Motor neuron (in vitro differentiated cells): ENCODE measurements at regions not wholly inside any gene's neighbourhood (a gene's known extent, or its start where the extent isn't known, plus 50 kb on each side); places are given as distances from the start of the nearest gene placed in this dataset.

ENCODE experiments used
- ATAC-seq, 8 experiments: fragments of 200-7000 bp; cut with Tn5 transposase; replicated peaks in 6 of 8; 2 replicates each; pipeline ENCODE4 v1.8.0; 2021; ENCODE audit warnings: mild to moderate bottlenecking in 8 of 8, moderate library complexity in 8 of 8
- H3K27ac ChIP-seq, 2 donors: fragments of 250-450 bp; sonication (Bioruptor Pico); 2 replicates each; pipeline ENCODE4 v1.9.0; 2021; ENCODE audit warnings: antibody characterized with exemption in 2 of 2, mild to moderate bottlenecking in 2 of 2, moderate library complexity in 1 of 2
- H3K4me1 ChIP-seq, 2 donors: fragments of 250-450 bp; sonication (Bioruptor Pico); replicated peaks in 1 of 2; 2 replicates each; pipeline ENCODE4 v1.6.1; 2021; ENCODE audit warnings: antibody characterized with exemption in 2 of 2, mild to moderate bottlenecking in 2 of 2, moderate library complexity in 1 of 2
- H3K4me3 ChIP-seq, 5 donors: fragments of 250-450 bp; sonication (Bioruptor Pico); 2 replicates each; pipeline ENCODE4 v1.9.0; 2021; ENCODE audit warnings: antibody characterized with exemption in 5 of 5, mild to moderate bottlenecking in 5 of 5, moderate library complexity in 4 of 5
- WGBS, 10 experiments: fragments of 450-650 bp; shearing (Covaris generic); methylation state at CpG; one replicate each; pipeline ENCODE4 v1.0.0; 2022; 5-methylcytosine and 5-hydroxymethylcytosine counted together
- in situ Hi-C, 9 experiments: fragments of 400-800 bp; cut with MboI; loops; one replicate each; pipeline ENCODE4 v1.15.0; 2021; ENCODE audit warnings: low sequenced_read_pairs in 9 of 9, low pct_unique_long_range_greater_than_20kb in 2 of 9; ENCODE audit not compliant: unreplicated experiment in 9 of 9

DNA sequence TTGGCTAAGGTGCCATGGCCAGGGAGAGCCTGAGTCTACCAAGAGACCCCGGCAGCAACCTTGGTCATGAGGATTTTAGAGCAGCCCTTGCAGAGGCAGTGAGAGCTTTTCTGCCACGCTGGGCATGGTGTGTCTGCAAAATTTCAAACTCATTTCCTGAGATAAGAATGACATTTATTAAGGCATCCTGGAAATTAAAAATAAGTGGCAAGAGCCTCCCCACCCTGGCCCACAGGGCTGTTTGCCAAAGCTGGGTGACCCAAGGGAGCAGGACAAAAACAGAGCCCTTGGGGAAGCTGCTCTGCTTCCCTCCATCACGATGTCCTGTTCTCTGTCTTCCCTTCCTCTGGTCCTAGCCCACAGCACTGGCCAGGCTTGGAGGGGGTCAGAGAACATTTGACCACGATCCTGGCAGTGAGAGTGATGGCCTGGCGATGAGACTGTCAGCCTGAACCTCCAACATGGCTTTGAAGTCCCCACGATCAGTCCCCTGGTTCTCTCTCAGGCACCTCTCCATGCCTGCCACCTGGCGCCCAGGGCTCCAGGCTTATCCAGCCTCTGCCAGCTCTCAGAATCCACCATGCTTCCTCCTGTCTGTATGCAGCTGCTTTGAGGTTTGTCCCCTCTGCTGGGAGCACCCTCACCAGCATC, 68.9 kb upstream of the RMDN2 start:
- H3K27ac ChIP-seq, result no peak overlapping the region
- WGBS, 10 experiments, result 83 to 100% (median 90%) methylated on average over 1 to 5 of the region's 7 CpGs; no CpG with 5 or more reads in 3 of the 10 experiments
- H3K4me1 ChIP-seq, result no peaks in the 10 kb centered on the region
- H3K4me3 ChIP-seq, result no peak overlapping the region
- in situ Hi-C loops, result loop anchor here in 2 of 9 experiments (25.0 kb wide), 2 partner anchors 444 to 469 kb away; no protein-coding TSS in a partner anchor
- ATAC-seq, result no peak

DNA sequence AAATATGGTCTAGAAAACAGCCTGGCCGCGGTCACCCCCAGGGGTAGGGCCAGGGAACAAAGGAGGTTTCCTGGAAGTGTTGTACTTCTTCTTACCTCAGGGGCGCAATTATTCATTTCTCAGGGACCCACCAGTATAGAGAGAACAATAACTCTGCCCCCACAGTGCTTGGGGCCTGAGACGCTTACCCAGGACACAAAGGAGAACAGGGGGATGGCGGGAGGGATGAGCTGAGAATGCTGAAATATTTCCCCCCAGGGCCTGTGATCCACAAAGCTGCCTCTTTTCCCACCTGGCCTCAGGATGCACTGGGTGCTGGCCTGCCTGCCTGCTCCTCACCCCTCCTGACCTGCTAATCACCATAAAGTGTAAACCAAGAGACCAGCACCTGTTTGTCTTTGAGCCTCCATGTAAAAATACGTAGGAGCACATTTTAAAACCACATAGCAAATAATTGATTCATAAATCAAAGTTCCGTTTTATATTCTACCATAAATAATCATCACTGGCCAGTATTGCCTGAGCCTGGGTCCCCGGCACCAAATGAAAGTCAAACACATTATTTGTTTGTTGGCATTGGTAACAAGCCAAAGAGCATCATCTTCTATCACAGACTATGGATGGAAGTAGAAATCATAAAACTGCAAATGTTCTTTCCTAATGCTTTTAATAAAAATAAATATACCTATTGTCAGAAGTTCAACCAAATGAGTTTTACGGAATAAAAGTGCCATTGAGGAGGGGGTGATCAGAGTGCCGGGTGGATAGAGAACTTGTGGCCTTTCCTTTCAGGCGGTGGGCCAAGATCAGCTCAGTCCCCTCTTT, 67.3 kb upstream of the RMDN2 start:
- H3K27ac ChIP-seq, result no peak overlapping the region
- H3K4me1 ChIP-seq, result no peaks in the 10 kb centered on the region
- WGBS, 10 experiments, result 77 to 100% (median 86%) methylated on average over 1 to 7 of the region's 11 CpGs
- in situ Hi-C loops, result loop anchor here in 2 of 9 experiments (25.0 kb wide), 2 partner anchors 445 to 470 kb away; no protein-coding TSS in a partner anchor
- H3K4me3 ChIP-seq, result no peak overlapping the region
- peak in 1 of 8 experiments; percentile 32 for ATAC-seq

DNA sequence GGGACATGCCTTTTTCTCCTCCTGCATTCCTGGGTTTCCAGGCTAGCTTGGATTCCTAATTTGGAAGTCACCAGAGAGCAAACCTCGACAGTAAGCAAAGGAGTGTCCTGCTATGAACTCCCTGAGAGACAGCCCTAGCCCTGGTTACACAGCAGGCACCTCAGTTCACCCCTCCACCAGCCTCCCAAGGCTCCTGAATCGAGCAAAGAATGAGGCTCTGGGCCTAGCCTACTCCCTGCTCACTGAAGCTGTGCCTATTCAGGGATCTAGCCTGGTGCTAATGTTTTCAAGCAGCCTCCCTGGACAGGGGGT, 66.7 kb upstream of the RMDN2 start:
- 0 to 60% (median 0%) methylated on average over 1 to 2 of the region's 2 CpGs; no CpG with 5 or more reads in 3 of the 10 experiments for WGBS, 10 experiments
- ATAC-seq, result peak in 4 of 8 experiments; percentile 33 to 77 (median 42)
- no peaks in the 10 kb centered on the region for H3K4me1 ChIP-seq
- in situ Hi-C loops, result loop anchor here in 2 of 9 experiments (25.0 kb wide), 2 partner anchors 446 to 471 kb away; no protein-coding TSS in a partner anchor
- H3K27ac ChIP-seq, result no peak overlapping the region
- H3K4me3 ChIP-seq, result no peak overlapping the region

DNA sequence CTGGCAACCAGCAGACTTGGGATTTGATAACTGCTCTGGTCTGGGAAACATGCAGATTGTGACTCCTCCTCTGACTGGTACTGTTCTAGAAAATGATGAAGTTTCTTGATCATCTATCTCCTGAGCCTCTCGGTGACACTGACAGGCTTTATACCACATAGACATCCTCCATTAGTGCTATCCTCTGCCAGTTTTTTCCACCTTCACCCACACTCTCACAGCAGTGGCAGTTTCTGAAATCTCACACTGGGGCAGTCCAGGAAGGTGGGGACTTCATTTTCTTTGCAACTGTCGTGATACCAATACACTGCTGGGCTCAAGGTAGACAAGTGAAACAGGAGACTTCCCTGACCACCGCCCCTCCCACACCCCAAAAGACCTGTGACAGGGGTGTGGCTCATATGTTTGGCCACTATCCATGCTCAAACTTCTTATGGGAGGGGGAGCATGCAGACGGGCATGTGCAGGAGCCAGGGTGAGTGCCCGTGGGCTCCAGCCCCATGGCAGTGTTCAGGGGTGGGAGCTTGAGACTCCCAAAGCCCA, 66.3 kb upstream of the RMDN2 start:
- in situ Hi-C loops, result loop anchor here in 2 of 9 experiments (25.0 kb wide), 2 partner anchors 446 to 471 kb away; no protein-coding TSS in a partner anchor
- peak in 2 of 8 experiments; percentile 21 to 29 for ATAC-seq
- Histone ChIP-seq H3K4me1 (no peaks in the 10 kb centered on the region), H3K27ac (no peak overlapping the region), H3K4me3 (no peak overlapping the region)
- 42 to 82% (median 71%) methylated on average over 2 to 3 of the region's 5 CpGs; no CpG with 5 or more reads in 6 of the 10 experiments for WGBS, 10 experiments

DNA sequence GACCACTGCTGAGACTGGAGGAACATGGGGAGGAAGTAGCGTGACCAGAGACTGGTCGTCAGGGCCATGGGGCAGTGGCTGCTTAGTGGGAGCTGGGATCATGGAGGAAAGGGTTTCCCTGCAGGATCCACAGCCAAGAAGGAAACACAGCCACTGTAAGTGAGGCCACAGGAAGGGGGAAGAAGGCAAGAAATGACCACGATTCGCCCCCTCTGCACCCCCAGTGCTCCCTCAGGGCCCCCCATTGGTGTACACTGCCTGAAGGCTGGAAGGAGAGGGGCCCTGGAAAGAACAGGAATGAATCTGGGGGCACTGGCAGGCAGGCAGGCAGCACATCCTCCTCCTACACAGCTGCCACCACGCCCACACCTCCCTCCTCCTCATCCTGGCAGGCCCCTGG, 62.5 kb upstream of the RMDN2 start:
- Histone ChIP-seq H3K4me3 (no peak overlapping the region), H3K27ac (no peak overlapping the region), H3K4me1 (no peaks in the 10 kb centered on the region)
- ATAC-seq, result no peak
- 40 to 93% (median 71%) methylated on average over 1 to 4 of the region's 5 CpGs; no CpG with 5 or more reads in 4 of the 10 experiments for WGBS, 10 experiments
- in situ Hi-C loops, result loop anchor here in 2 of 9 experiments (25.0 kb wide), 2 partner anchors 450 to 475 kb away; no protein-coding TSS in a partner anchor

DNA sequence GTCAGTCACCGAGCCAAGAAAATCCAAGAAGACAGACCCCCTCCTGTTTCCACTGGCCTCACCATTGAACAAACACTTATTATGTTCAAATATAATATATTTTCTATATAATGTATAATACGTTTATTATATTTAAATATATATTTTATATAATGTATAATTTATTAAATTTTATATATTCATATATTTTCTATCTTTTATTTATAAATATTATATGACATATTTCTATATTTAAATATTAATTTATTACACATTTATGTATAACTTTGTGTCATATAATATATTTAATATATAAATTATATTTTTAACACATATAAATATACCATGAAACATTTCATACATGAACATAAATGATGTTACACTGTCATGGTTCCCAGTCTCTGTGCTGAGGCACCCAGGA, 60.9 kb upstream of the RMDN2 start:
- H3K4me3 ChIP-seq, result no peak overlapping the region
- no peak for ATAC-seq
- no peaks in the 10 kb centered on the region for H3K4me1 ChIP-seq
- 51 to 100% (median 88%) methylated on average over 1 to 2 of the region's 2 CpGs; no CpG with 5 or more reads in 1 of the 10 experiments for WGBS, 10 experiments
- H3K27ac ChIP-seq, result no peak overlapping the region
- in situ Hi-C loops, result loop anchor here in 2 of 9 experiments (25.0 kb wide), 2 partner anchors 452 to 477 kb away; no protein-coding TSS in a partner anchor

DNA sequence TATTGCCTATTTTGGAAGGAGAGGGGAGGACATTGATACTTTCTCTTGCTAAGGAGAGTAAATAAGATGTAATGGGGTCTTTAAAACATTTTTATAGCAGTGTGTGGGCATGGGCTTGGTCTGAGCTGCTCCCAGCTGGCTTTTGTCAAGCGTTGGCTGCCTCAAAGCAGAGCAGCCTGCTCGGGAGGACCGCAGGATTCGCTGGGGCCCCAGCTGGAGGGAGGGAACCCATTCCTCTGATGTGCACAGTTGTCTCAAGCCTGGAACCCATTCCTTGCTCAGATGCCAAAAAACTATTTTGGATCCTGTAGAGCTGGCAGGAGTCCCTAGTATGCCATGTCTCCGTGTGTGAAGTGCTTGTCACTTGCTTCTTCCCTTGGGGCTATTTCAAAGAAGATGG, 59.4 kb upstream of the RMDN2 start:
- H3K4me1 ChIP-seq, result no peaks in the 10 kb centered on the region
- H3K4me3 ChIP-seq, result no peak overlapping the region
- WGBS, 10 experiments, result 9 to 100% (median 88%) methylated on average over 1 to 5 of the region's 5 CpGs
- in situ Hi-C loops, result loop anchor here in 2 of 9 experiments (25.0 kb wide), 2 partner anchors 453 to 478 kb away; no protein-coding TSS in a partner anchor
- ATAC-seq, result peak in 3 of 8 experiments; percentile 52 to 71 (median 61)
- H3K27ac ChIP-seq, result no peak overlapping the region

DNA sequence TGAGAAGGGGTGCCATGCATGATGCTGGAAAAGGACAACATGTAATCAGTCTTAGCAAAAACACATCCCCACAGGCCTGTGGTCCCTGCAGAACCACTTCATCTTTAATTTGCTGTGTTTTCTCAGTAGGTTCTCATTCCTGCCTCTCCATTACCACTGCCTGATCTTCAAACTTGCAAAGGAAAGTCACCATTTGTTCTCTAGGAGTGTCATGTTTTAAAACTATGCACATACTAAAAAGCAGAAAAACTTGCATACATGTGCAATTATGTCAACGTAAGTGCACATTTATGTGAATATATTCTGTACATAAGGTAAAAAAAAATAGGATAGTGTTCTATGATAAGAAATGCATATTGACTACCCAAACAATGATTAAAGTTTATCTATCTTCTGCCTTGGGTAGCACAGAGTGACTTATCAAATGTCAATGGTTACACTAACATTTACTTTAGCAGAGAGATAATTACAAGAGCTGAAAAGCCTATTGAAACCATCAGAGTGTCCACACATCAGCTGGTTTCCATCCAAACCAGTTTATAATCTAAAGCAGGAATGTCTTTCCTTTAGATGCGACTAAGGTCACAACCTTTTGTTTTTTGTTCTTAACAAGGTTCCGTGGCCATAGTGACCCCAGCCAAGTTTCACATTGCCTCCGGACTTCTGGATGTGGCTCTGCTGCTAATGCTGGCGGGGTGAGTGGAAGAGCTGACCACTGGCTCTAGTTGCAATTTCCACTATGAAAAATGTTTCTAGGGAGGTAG, 58.7 kb upstream of the RMDN2 start:
- in situ Hi-C loops, result loop anchor here in 2 of 9 experiments (25.0 kb wide), 2 partner anchors 454 to 479 kb away; no protein-coding TSS in a partner anchor
- Histone ChIP-seq H3K4me3 (no peak overlapping the region), H3K27ac (no peak overlapping the region), H3K4me1 (no peaks in the 10 kb centered on the region)
- ATAC-seq, result peak in 4 of 8 experiments; percentile 43 to 89 (median 72)
- WGBS, 10 experiments, result 33 to 75% (median 54%) methylated on average over 1 to 5 of the region's 5 CpGs; no CpG with 5 or more reads in 1 of the 10 experiments

DNA sequence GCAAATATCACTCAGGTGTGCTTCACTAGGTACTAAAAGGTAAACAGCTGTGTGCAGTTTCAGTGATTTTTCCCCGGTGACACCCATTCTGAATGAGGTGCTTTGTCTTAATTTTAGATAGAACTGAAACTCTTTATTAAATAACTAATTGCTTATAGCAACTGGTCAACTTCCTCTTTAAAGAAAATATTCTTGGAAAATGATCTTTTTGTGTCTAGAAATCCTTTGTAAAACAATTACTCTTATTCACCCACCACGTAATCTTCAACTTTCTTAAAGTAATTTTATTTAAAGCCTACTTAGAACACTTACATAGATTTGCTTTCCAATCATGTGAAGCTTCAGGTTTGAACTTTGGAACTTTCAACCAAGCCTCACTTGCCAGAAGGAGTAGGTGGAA, 57.9 kb upstream of the RMDN2 start:
- no peak overlapping the region for H3K4me3 ChIP-seq
- no peak for ATAC-seq
- peaks cover 0 to 2% of the 10 kb centered on the region in 2 donors for H3K4me1 ChIP-seq
- H3K27ac ChIP-seq, result no peak overlapping the region
- WGBS, 10 experiments, result 80 to 100% (median 90%) methylated on average over 1 to 2 of the region's 2 CpGs; no CpG with 5 or more reads in 2 of the 10 experiments
- in situ Hi-C loops, result loop anchor here in 2 of 9 experiments (25.0 kb wide), 2 partner anchors 455 to 480 kb away; no protein-coding TSS in a partner anchor

DNA sequence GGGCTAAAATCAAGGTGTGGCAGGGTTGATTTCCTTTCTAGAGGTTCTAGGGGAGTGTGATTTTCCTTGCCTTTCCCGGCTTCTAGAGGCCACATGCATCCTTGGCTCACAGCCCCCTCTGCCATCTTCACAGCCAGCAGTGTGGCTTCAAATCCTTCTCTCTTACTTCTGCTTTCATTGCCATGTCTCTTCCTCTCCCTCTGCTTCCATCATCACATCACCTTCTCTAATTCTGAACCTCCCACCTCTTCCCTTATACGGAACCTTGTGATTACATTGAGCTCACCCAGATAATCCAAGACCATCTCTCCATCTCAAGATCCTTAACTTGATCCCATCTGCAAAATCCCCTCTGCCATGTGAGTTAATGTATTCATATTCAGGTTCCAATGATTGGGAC, 56.2 kb upstream of the RMDN2 start:
- Histone ChIP-seq H3K4me1 (peaks cover 0 to 11% of the 10 kb centered on the region in 2 donors), H3K4me3 (no peak overlapping the region), H3K27ac (no peak overlapping the region)
- in situ Hi-C loops, result loop anchor here in 2 of 9 experiments (25.0 kb wide), 2 partner anchors 457 to 482 kb away; no protein-coding TSS in a partner anchor
- ATAC-seq, result no peak
- 0 to 50% (median 0%) methylated on average over 1 to 2 of the region's 2 CpGs; no CpG with 5 or more reads in 3 of the 10 experiments for WGBS, 10 experiments

DNA sequence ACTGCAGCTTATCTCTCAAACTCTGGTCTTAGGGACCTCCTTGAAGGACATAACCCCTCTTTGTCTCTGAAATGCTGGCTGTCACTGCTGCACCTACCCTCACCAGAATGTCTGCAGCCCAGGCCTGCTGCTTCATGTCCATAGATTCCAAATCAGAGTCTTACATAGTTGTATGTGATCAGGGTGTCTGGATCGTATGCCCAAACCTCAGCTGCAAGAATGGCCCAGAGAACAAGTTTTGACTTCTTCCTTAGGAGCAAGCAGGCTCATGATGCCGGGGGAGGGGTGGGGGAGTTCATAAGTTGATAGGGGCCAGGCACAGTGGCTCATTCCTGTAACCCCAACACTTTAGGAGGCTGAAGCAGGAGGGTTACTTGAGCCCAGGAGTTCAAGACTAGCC, 55.8 kb upstream of the RMDN2 start:
- no peak overlapping the region for H3K27ac ChIP-seq
- 0 to 100% (median 86%) methylated on average over 1 of the region's 2 CpGs; no CpG with 5 or more reads in 6 of the 10 experiments for WGBS, 10 experiments
- in situ Hi-C loops, result loop anchor here in 2 of 9 experiments (25.0 kb wide), 2 partner anchors 457 to 482 kb away; no protein-coding TSS in a partner anchor
- H3K4me3 ChIP-seq, result no peak overlapping the region
- H3K4me1 ChIP-seq, result peaks cover 0 to 11% of the 10 kb centered on the region in 2 donors
- no peak for ATAC-seq

DNA sequence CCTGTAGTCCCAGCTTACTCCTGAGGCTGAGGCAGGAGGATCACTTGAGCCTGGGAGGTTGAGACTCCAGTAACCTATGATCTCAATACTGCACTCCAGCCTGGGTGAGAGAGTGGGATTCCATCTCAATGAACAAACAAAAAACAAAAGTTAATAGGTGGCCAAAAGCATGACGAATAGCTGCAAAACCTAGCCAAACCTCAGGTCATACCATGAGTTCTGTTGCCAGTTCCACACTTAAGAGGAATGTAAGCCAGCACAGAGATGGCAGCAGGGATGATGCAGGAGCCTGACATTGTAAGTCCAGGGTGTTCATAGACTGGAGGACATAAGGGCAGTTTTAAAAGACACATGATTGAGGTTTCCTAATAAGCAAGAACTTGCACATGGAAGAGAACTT, 55.3 kb upstream of the RMDN2 start:
- 57 to 100% (median 71%) methylated on average over 1 of the region's 1 CpG; no CpG with 5 or more reads in 7 of the 10 experiments for WGBS, 10 experiments
- in situ Hi-C loops, result loop anchor here in 4 of 9 experiments (10.0 to 25.0 kb wide), 4 partner anchors 455 to 482 kb away; no protein-coding TSS in a partner anchor
- no peak overlapping the region for H3K4me3 ChIP-seq
- ATAC-seq, result no peak
- peaks cover 0 to 11% of the 10 kb centered on the region in 2 donors for H3K4me1 ChIP-seq
- H3K27ac ChIP-seq, result no peak overlapping the region
